ENCODE measurements at regions not wholly inside any gene's neighbourhood (a gene's known extent, or its start where the extent isn't known, plus 50 kb on each side); places are given as distances from the start of the nearest gene placed in this dataset.

- no peak for DNase-seq (ENCODE audit: low read depth)
- H3K4me3 ChIP-seq (ENCODE audit: low read depth, low read length): no peak overlapping the region
- TF ChIP-seq CTCF (IDR thresholded peaks at IDR 0.05; ENCODE audit: low read depth, low read length) (no peak), MYC (IDR thresholded peaks at IDR 0.05; ENCODE audit: low read depth, low read length) (no peak), POLR2A (IDR thresholded peaks at IDR 0.05; ENCODE audit: extremely low read depth, insufficient read length) (no peak), MAX (IDR thresholded peaks at IDR 0.05; ENCODE audit: low read depth, low read length) (no peak)
Measured at GRCh38 chr1:229792012-229792975, 166.2 kb downstream of the URB2 start.

- H3K4me3 ChIP-seq (ENCODE audit: low read depth, low read length): no peak overlapping the region
- TF ChIP-seq MAX (IDR thresholded peaks at IDR 0.05; ENCODE audit: low read depth, low read length): no peak
- TF ChIP-seq POLR2A (IDR thresholded peaks at IDR 0.05; ENCODE audit: extremely low read depth, insufficient read length): no peak
- no peak for TF ChIP-seq CTCF (IDR thresholded peaks at IDR 0.05; ENCODE audit: low read depth, low read length)
Measured at GRCh38 chr1:229793488-229793887, 167.4 kb downstream of the URB2 start.

GRCh38 chr1:229798558-229798957 is 172.5 kb downstream of the URB2 start:
- H3K4me3 ChIP-seq (ENCODE audit: low read depth, low read length): no peak overlapping the region
- no peak for DNase-seq (ENCODE audit: low read depth)
- TF ChIP-seq MYC (IDR thresholded peaks at IDR 0.05; ENCODE audit: low read depth, low read length) (no peak), MAX (IDR thresholded peaks at IDR 0.05; ENCODE audit: low read depth, low read length) (no peak), POLR2A (IDR thresholded peaks at IDR 0.05; ENCODE audit: extremely low read depth, insufficient read length) (no peak), CTCF (IDR thresholded peaks at IDR 0.05; ENCODE audit: low read depth, low read length) (no peak)

More at GRCh38 chr1:229793488-229793887, 167.4 kb downstream of the URB2 start:
- no peak for DNase-seq (ENCODE audit: low read depth)

GRCh38 chr1:229803626-229804217 is 177.7 kb downstream of the URB2 start:
- TF ChIP-seq MAX (IDR thresholded peaks at IDR 0.05; ENCODE audit: low read depth, low read length) (no peak), MYC (IDR thresholded peaks at IDR 0.05; ENCODE audit: low read depth, low read length) (no peak), POLR2A (IDR thresholded peaks at IDR 0.05; ENCODE audit: extremely low read depth, insufficient read length) (no peak), CTCF (IDR thresholded peaks at IDR 0.05; ENCODE audit: low read depth, low read length) (no peak)
- no peak for DNase-seq (ENCODE audit: low read depth)
- no peak overlapping the region for H3K4me3 ChIP-seq (ENCODE audit: low read depth, low read length)

GRCh38 chr1:229808272-229808671 is 182.2 kb downstream of the URB2 start:
- H3K4me3 ChIP-seq (ENCODE audit: low read depth, low read length): no peak overlapping the region
- no peak for DNase-seq (ENCODE audit: low read depth)
- no peak for TF ChIP-seq MAX (IDR thresholded peaks at IDR 0.05; ENCODE audit: low read depth, low read length)
- TF ChIP-seq MYC (IDR thresholded peaks at IDR 0.05; ENCODE audit: low read depth, low read length): no peak
- TF ChIP-seq POLR2A (IDR thresholded peaks at IDR 0.05; ENCODE audit: extremely low read depth, insufficient read length): no peak
- TF ChIP-seq CTCF (IDR thresholded peaks at IDR 0.05; ENCODE audit: low read depth, low read length): no peak

Data from NB4 (cell line).